D721Med (cell line): ENCODE measurements at regions not wholly inside any gene's neighbourhood (a gene's known extent, or its start where the extent isn't known, plus 50 kb on each side); places are given as distances from the start of the nearest gene placed in this dataset.

ENCODE experiments used
- DNase-seq: peaks from one replicate; pipeline ENCODE4 v3.0.0; 2011; ENCODE audit warnings: low spot score; ENCODE audit not compliant: insufficient read length
- FAIRE-seq: peaks from 2 replicates; lab custom pipeline; 2011; peaks lifted over from hg19 to GRCh38; lab: Jason Lieb, UNC
- TF ChIP-seq, protein P1 (sequence below): IDR thresholded peaks from 2 replicates; pipeline ENCODE4 v1.5.1; 2012; ENCODE audit warnings: mild to moderate bottlenecking, control low read depth; ENCODE audit not compliant: insufficient read depth; ENCODE audit errors: missing control alignments

DNA sequence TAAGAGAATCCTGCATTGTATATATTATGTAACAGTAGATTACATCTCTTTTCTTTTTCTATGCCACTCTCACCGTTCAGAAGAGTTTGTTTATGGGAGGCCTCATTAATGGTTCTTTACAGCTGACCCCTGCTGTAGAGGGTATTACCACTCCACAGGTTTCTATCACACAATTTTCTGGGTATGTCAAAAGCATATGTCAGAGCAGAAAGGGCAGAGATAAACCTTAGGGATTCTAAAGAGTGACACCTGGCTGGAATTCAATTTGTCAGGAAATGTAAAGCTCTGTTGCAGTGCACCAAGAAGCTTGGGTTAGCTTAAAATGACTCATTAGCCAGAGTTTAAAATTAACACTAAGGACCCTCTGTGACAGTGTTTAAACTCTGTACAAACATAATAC is 658.7 kb downstream of the PCDH18 start:
- TF ChIP-seq, protein P1, sequence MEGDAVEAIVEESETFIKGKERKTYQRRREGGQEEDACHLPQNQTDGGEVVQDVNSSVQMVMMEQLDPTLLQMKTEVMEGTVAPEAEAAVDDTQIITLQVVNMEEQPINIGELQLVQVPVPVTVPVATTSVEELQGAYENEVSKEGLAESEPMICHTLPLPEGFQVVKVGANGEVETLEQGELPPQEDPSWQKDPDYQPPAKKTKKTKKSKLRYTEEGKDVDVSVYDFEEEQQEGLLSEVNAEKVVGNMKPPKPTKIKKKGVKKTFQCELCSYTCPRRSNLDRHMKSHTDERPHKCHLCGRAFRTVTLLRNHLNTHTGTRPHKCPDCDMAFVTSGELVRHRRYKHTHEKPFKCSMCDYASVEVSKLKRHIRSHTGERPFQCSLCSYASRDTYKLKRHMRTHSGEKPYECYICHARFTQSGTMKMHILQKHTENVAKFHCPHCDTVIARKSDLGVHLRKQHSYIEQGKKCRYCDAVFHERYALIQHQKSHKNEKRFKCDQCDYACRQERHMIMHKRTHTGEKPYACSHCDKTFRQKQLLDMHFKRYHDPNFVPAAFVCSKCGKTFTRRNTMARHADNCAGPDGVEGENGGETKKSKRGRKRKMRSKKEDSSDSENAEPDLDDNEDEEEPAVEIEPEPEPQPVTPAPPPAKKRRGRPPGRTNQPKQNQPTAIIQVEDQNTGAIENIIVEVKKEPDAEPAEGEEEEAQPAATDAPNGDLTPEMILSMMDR = no peak
- FAIRE-seq (no peak), DNase-seq (no peak)

DNA sequence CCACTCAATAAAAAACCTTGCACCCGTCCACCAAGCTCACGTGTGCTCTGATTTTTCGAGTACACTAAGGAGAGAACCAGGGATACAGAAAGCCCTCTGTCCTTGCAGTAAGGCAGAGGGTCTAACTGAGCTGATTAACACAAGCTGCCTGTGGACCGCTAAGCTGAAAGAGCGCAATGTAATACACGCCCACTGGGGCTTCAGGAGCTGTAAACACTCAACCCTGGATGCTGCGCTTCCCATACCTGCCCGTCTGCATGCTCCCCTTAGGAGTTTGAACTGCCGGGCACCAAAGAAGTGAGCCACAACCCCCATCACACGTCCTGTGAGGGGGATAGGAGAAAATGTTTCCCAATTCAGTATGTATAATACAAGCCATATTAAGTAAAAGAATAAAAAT is 664.8 kb downstream of the PCDH18 start:
- TF ChIP-seq, protein P1 = no peak
- FAIRE-seq (no peak), DNase-seq (no peak)

DNA sequence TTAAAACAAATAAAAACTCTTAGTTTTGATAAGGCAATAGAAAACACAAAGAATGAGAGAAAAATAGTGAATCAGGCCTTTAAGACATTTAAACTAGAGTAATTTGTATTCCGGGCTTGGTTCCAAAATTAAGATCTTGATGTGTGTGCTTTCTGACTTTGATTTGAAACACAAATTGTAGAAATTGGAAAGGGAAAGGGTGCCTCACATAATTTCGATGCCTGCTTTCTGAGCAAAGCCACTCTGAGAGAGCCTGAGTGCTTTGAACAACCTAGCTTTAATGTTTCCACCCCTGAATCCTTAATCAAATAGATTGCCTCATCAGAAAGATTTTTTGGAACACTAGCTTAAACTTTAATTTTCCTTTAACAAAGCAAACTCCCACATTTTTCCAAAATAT is 666.8 kb downstream of the PCDH18 start:
- TF ChIP-seq, protein P1 = no peak
- FAIRE-seq = no peak
- no peak for DNase-seq

DNA sequence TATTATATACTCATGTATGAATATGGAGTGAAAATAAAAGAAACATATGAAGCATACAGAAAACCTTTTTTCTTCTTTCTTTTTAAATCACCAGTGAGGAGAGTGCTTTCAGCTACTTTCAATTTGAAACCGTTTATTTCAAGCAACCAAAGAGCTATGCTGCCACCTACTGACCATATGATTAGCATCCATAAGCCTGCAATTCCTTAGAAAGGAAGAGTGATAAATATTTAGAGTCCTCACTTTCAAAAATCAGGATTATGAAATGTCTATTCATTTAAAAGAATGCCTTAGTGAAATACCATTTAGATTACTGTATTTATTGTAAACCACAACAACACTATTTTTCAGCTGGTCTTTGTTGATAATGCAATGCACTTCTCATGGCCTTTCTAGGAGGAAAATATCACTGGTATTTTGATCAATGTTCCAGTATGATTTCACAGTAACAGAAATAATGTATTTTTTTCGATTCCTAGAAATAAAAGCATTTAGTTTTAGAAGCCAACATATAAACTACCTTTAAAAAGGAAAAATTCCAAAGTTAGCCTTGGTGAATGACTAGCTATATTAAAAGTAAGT is 667.6 kb downstream of the PCDH18 start:
- FAIRE-seq = peak; percentile 88
- TF ChIP-seq, protein P1 = peak; percentile 93
- DNase-seq = no peak

DNA sequence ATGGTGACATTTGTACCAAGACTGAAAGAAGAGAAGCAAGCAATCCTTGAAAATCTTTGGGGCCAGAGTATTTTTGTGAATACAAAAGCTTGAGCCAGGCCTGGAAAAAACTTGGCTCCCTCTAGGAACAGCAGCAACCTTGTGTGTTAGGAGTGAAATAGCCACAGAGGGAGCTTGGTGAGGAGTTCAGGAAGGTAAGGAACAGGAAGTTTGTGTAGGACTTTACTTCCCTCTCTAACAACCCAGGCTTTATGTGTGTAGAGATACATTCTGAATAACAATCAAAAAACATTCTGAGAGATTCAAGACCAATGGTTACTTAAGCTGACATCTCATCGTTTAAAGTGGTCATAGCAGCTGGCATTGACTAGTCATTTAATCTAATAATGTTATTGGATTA is 668.5 kb downstream of the PCDH18 start:
- FAIRE-seq (peak; percentile 68), DNase-seq (no peak)
- TF ChIP-seq, protein P1 = no peak

DNA sequence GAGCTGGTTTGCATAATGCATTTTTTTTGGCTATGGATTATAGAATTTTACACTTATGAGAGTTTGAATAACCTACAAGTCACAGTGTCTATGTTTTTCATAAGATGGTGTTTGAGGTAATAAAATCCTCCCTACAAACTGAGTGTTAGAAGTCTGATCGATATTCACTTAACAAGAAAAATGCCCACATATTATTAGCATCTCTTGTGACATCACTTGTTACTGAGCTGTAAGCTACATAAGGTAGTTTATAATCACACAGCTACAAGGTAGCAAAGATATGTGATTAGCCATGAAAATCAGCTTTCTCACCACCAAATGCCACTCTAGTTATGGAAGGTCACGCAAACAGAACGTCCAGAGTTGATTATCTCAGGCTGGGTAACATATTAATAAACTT is 669.6 kb downstream of the PCDH18 start:
- FAIRE-seq = peak; percentile 89
- no peak for DNase-seq
- TF ChIP-seq, protein P1 = no peak

DNA sequence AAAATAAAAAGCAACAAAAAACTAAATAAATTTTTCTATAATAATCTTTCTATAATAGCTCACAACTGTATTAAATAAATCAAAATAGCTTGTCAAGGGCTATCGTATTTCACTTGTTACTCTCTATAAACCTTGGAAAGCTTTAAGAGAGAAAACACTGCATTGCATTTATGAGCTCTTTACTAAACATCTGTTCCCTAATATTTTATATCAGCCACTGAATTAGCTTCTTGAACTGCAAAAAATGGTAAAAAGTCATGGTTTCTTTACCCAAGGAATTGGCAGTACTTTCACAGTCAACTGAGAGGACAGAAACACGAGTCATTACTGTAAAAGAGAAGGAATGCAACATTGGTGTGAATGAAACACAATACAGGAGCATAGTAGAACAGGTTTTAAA is 671.2 kb downstream of the PCDH18 start:
- DNase-seq = no peak
- FAIRE-seq = no peak
- TF ChIP-seq, protein P1 = no peak
